ENCODE measurements at regions not wholly inside any gene's neighbourhood (a gene's known extent, or its start where the extent isn't known, plus 50 kb on each side); places are given as distances from the start of the nearest gene placed in this dataset.

DNA sequence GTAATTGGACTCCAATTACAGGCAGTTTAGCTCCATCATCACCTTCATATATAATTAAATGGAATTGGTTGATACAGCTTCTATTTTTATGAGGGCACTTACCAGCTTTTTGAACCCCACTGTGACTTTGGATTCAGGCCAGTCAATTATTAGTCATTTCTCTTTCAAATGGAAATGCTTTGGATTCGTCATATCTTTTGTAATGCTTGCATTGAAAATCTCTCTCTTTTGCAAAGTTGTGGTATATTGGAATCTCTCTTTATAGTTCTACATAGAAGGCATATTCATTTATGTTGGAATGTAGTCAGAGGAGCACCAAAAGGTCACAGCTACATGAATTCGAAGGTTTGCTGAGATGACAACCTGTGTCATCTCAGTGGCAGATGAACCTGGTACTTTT is 1074.3 kb upstream of the SLC10A2 start:
- no peaks in the 10 kb centered on the region for H3K9me3 ChIP-seq (ENCODE audit: low read length)
- ATAC-seq (peak; percentile 50), DNase-seq (peak; percentile 55)
- TF ChIP-seq EZH2phosphoT487 (IDR thresholded peaks at IDR 0.05; ENCODE audit: borderline replicate concordance, low read length) = no peak
- TF ChIP-seq EZH2 (IDR thresholded peaks at IDR 0.05; ENCODE audit: low read length, unreplicated experiment) = no peak
- TF ChIP-seq, protein P1, sequence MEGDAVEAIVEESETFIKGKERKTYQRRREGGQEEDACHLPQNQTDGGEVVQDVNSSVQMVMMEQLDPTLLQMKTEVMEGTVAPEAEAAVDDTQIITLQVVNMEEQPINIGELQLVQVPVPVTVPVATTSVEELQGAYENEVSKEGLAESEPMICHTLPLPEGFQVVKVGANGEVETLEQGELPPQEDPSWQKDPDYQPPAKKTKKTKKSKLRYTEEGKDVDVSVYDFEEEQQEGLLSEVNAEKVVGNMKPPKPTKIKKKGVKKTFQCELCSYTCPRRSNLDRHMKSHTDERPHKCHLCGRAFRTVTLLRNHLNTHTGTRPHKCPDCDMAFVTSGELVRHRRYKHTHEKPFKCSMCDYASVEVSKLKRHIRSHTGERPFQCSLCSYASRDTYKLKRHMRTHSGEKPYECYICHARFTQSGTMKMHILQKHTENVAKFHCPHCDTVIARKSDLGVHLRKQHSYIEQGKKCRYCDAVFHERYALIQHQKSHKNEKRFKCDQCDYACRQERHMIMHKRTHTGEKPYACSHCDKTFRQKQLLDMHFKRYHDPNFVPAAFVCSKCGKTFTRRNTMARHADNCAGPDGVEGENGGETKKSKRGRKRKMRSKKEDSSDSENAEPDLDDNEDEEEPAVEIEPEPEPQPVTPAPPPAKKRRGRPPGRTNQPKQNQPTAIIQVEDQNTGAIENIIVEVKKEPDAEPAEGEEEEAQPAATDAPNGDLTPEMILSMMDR (conservative IDR thresholded peaks at IDR 0.05; ENCODE audit: low read depth, low read length) = no peak
- no peaks in the 10 kb centered on the region for H3K79me2 ChIP-seq (ENCODE audit: low read length)
- intact Hi-C loops (cut with micrococcal nuclease) = loop anchor here (10.0 kb wide), 1 partner anchor 256 kb away; no protein-coding TSS in a partner anchor
- H2AFZ ChIP-seq (ENCODE audit: low read length) = no peak overlapping the region
- H3F3A ChIP-seq (ENCODE audit: low read length, unreplicated experiment) = no peaks in the 10 kb centered on the region
- no peaks in the 10 kb centered on the region for H4K20me1 ChIP-seq (ENCODE audit: low read length)
- ChIA-PET CTCF (no interaction called here), POLR2A (ENCODE audit: unreplicated experiment) (no interaction called here)
- no peak overlapping the region for H3K4me2 ChIP-seq (ENCODE audit: low read length)
- no TSS peak for BruUV-seq (replicated peaks)
- H3K4me1 ChIP-seq (ENCODE audit: insufficient read depth, low read length) = no peaks in the 10 kb centered on the region
- H3K4me3 ChIP-seq (ENCODE audit: low read length) = no peak overlapping the region
- no peaks in the 10 kb centered on the region for H3K9me2 ChIP-seq (replicated peaks; ENCODE audit: low read length)
- no peaks in the 10 kb centered on the region for H3K27me3 ChIP-seq (ENCODE audit: low read length)
- no peak overlapping the region for H3K27ac ChIP-seq (ENCODE audit: low read length)
- H3K9ac ChIP-seq (ENCODE audit: low read length) = no peak overlapping the region
- H3K36me3 ChIP-seq (ENCODE audit: low read depth, low read length) = no peaks in the 10 kb centered on the region

DNA sequence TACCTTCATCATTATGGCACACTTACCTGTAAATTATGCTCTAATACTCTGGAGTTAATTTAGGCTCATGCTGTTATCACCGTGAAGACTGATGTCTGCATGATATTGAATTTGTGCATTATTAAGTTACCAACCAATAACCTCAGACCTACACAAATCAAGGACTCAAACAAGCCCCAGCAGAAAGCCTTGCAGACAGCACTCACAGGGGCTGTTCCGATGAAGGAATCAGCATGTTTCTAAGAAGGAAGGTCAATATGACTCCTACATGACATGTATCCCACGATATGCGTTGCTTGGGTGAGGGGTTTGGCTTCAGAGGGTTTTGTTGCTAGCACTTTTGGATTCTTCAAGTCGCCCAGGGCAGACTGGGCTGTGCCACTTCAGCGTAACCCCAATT is 1071.2 kb upstream of the SLC10A2 start:
- Histone ChIP-seq H3K4me3 (ENCODE audit: low read length) (no peak overlapping the region), H2AFZ (ENCODE audit: low read length) (no peak overlapping the region), H3F3A (ENCODE audit: low read length, unreplicated experiment) (no peaks in the 10 kb centered on the region), H3K9me3 (ENCODE audit: low read length) (no peaks in the 10 kb centered on the region), H3K9me2 (replicated peaks; ENCODE audit: low read length) (no peaks in the 10 kb centered on the region), H3K79me2 (ENCODE audit: low read length) (no peaks in the 10 kb centered on the region), H3K36me3 (ENCODE audit: low read depth, low read length) (no peaks in the 10 kb centered on the region), H3K27ac (ENCODE audit: low read length) (no peak overlapping the region), H4K20me1 (ENCODE audit: low read length) (no peaks in the 10 kb centered on the region), H3K4me1 (ENCODE audit: insufficient read depth, low read length) (no peaks in the 10 kb centered on the region), H3K9ac (ENCODE audit: low read length) (no peak overlapping the region), H3K4me2 (ENCODE audit: low read length) (no peak overlapping the region), H3K27me3 (ENCODE audit: low read length) (no peaks in the 10 kb centered on the region)
- DNase-seq (no peak), ATAC-seq (no peak)
- TF ChIP-seq EZH2 (IDR thresholded peaks at IDR 0.05; ENCODE audit: low read length, unreplicated experiment) (no peak), EZH2phosphoT487 (IDR thresholded peaks at IDR 0.05; ENCODE audit: borderline replicate concordance, low read length) (no peak)
- TF ChIP-seq, protein P1 (conservative IDR thresholded peaks at IDR 0.05; ENCODE audit: low read depth, low read length) = no peak
- ChIA-PET CTCF (no interaction called here), POLR2A (ENCODE audit: unreplicated experiment) (no interaction called here)
- intact Hi-C loops (cut with micrococcal nuclease) = no loop called here
- no TSS peak for BruUV-seq (replicated peaks)

DNA sequence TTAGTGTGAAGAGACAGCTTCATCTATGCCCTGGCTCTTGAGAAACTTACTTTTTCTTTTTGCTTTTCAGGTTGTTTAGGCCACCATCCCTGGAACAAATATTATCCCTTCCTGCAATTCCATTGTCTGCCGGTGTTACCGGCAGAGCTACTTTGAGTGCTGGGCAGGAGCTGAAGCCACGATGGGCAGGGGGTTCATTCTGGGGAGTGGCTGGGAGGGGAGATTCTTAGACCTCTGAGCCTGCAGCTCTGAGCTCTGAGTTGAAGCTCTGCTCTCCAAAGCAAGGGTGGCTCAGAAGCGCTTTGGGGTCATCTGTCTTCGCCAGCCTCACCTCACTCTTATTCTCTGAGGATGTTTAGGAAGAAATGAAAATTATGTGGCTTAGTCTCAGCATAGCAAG is 1066.6 kb upstream of the SLC10A2 start:
- Histone ChIP-seq H3K4me1 (ENCODE audit: insufficient read depth, low read length) (no peaks in the 10 kb centered on the region), H3K79me2 (ENCODE audit: low read length) (no peaks in the 10 kb centered on the region), H3K9ac (ENCODE audit: low read length) (no peak overlapping the region), H3K36me3 (ENCODE audit: low read depth, low read length) (no peaks in the 10 kb centered on the region), H3F3A (ENCODE audit: low read length, unreplicated experiment) (no peaks in the 10 kb centered on the region), H3K9me3 (ENCODE audit: low read length) (no peaks in the 10 kb centered on the region), H3K4me2 (ENCODE audit: low read length) (no peak overlapping the region), H2AFZ (ENCODE audit: low read length) (no peak overlapping the region), H3K4me3 (ENCODE audit: low read length) (no peak overlapping the region), H4K20me1 (ENCODE audit: low read length) (no peaks in the 10 kb centered on the region), H3K27ac (ENCODE audit: low read length) (no peak overlapping the region), H3K27me3 (ENCODE audit: low read length) (no peaks in the 10 kb centered on the region), H3K9me2 (replicated peaks; ENCODE audit: low read length) (no peaks in the 10 kb centered on the region)
- BruUV-seq (replicated peaks) = no TSS peak
- intact Hi-C loops (cut with micrococcal nuclease) = no loop called here
- DNase-seq (no peak), ATAC-seq (no peak)
- no peak for TF ChIP-seq EZH2phosphoT487 (IDR thresholded peaks at IDR 0.05; ENCODE audit: borderline replicate concordance, low read length)
- TF ChIP-seq EZH2 (IDR thresholded peaks at IDR 0.05; ENCODE audit: low read length, unreplicated experiment) = no peak
- TF ChIP-seq, protein P1 (conservative IDR thresholded peaks at IDR 0.05; ENCODE audit: low read depth, low read length) = no peak
- POLR2A ChIA-PET (ENCODE audit: unreplicated experiment) = no interaction called here
- CTCF ChIA-PET = no interaction called here
